AG09309 (cell line): ENCODE measurements at regions not wholly inside any gene's neighbourhood (a gene's known extent, or its start where the extent isn't known, plus 50 kb on each side); places are given as distances from the start of the nearest gene placed in this dataset.

Source experiments
- DNase-seq: peaks from one replicate; pipeline ENCODE4 v3.0.0-alpha.2; 2010; ENCODE audit warnings: low read depth
- H3K4me3 ChIP-seq: 2 replicates; pipeline ENCODE4 v1.5.1; 2011; ENCODE audit warnings: mild to moderate bottlenecking, low read depth, low read length, moderate library complexity; ENCODE audit not compliant: control insufficient read depth
- CTCF ChIP-seq: IDR thresholded peaks from 2 replicates; pipeline ENCODE4 v1.5.1; 2011; ENCODE audit warnings: mild to moderate bottlenecking, low read depth, low read length, inconsistent platforms; ENCODE audit not compliant: insufficient read depth, control insufficient read depth; ENCODE audit errors: missing control alignments

GRCh38 chr4:13703096-13703495 is 75.6 kb upstream of the BOD1L1 start:
- no peak overlapping the region for H3K4me3 ChIP-seq
- no peak for TF ChIP-seq CTCF
- no peak for DNase-seq

GRCh38 chr4:13704035-13704434 is 76.5 kb upstream of the BOD1L1 start:
- no peak overlapping the region for H3K4me3 ChIP-seq
- TF ChIP-seq CTCF, result no peak
- DNase-seq, result no peak

- no peak for TF ChIP-seq CTCF
Measured at GRCh38 chr4:13704761-13705160, 77.2 kb upstream of the BOD1L1 start.

GRCh38 chr4:13705521-13706041 is 78.1 kb upstream of the BOD1L1 start:
- DNase-seq, result no peak
- no peak overlapping the region for H3K4me3 ChIP-seq

More at GRCh38 chr4:13704761-13705160, 77.2 kb upstream of the BOD1L1 start:
- H3K4me3 ChIP-seq, result no peak overlapping the region
- DNase-seq, result no peak

GRCh38 chr4:13706120-13706519 is 78.6 kb upstream of the BOD1L1 start:
- DNase-seq, result no peak
- no peak for TF ChIP-seq CTCF
- H3K4me3 ChIP-seq, result no peak overlapping the region

More at GRCh38 chr4:13705521-13706041, 78.1 kb upstream of the BOD1L1 start:
- TF ChIP-seq CTCF, result no peak

GRCh38 chr4:13706716-13707115 is 79.2 kb upstream of the BOD1L1 start:
- DNase-seq, result no peak
- no peak overlapping the region for H3K4me3 ChIP-seq
- no peak for TF ChIP-seq CTCF

GRCh38 chr4:13710246-13710885 is 82.8 kb upstream of the BOD1L1 start:
- no peak overlapping the region for H3K4me3 ChIP-seq
- TF ChIP-seq CTCF, result no peak
- DNase-seq, result no peak
